Peyer's patch (tissue), 4 donors: ENCODE measurements at regions not wholly inside any gene's neighbourhood (a gene's known extent, or its start where the extent isn't known, plus 50 kb on each side); places are given as distances from the start of the nearest gene placed in this dataset.
"Not testable (repeated sequence)": the region's sequence is repeated elsewhere in the genome, so short reads cannot be mapped to it uniquely, and the experiment has no call there.

Source experiments
- DNase-seq, 3 donors: peaks; one replicate each; pipeline ENCODE4 v3.0.0-alpha.2; 2017 to 2019
- H3K27ac ChIP-seq, 4 donors: fragments of 200-600 bp; sonication (generic); one replicate each; pipeline ENCODE4 v1.5.1; 2016 to 2019
- H3K27me3 ChIP-seq, 2 donors: fragments of 200-600 bp; sonication (generic); one replicate each; pipeline ENCODE4 v1.5.1; 2019
- H3K36me3 ChIP-seq, 3 donors: fragments of 200-600 bp; sonication (generic); one replicate each; pipeline ENCODE4 v1.5.1; 2016 to 2019
- H3K4me1 ChIP-seq, 4 donors: fragments of 200-600 bp; sonication (generic); one replicate each; pipeline ENCODE4 v1.5.1; 2016 to 2019
- H3K4me3 ChIP-seq, 4 donors: fragments of 200-600 bp; sonication (generic); 1 replicate in 3 of 4; 2 replicates in 1 of 4; pipeline ENCODE4 v1.5.1; 2016 to 2019; ENCODE audit warnings: mild to moderate bottlenecking in 1 of 4
- H3K9me3 ChIP-seq, 4 donors: fragments of 200-600 bp; sonication (generic); one replicate each; pipeline ENCODE4 v1.5.1; 2016 to 2019; ENCODE audit warnings: mild to moderate bottlenecking in 1 of 4
- TF ChIP-seq, protein P1 (sequence below), 6 experiments: fragments of 450-650 bp in 4 of 6; fragments of 200-600 bp in 2 of 6; sonication (generic) in 1 of 6; IDR thresholded peaks; one replicate each; pipeline ENCODE4 v1.5.1; 2017 to 2019; ENCODE audit warnings: antibody characterized with exemption in 6 of 6, mild to moderate bottlenecking in 3 of 6, moderate library complexity in 1 of 6

DNA sequence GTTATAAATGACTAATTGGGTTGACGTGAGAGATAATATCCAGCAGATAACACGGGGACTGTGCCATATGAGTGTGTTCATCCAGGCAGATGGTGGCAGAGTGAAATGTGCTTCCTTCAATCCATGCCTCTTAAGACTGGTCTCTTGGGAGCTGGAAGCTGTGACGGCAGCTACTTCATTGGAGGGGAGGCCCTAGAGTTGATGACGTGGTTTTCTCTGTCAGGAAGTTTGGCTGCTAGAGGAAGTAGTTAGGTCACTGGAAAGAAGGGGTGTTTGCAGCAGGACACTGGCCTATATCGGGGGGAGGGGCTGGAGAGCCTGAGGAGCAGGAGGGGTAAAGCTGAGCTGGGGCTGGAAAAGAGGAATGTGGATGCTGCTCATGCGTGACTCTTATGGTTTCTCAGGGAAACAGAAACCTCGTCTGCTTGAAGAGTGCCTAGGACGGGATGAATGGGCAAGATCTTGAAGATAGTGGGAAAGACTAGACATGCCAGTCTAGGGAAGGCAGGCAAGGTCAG, 3051.6 kb downstream of the RPIA start:
- not testable (repeated sequence) for H3K27me3 ChIP-seq, H3K4me1 ChIP-seq, H3K4me3 ChIP-seq, DNase-seq, H3K9me3 ChIP-seq, H3K27ac ChIP-seq, H3K36me3 ChIP-seq

DNA sequence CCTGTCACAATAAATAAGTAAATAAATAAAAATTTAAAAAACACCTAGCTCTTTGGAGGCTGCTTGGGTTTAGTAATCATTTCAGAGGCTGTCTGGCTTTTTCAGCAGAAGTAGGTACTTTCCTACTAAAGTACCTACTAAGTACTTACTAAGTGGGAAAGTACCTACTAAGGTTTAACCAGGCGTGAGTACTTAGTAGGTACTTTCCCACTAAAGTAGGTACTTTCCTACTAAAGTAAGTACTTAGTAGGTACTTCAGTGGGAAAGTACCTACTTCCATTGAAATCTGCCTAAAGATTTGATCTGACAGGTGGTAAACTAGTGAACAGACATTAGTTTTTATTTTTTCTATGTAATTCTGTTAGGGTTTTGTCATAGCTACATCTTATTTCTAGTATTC, 3052.4 kb downstream of the RPIA start:
- not testable (repeated sequence) for H3K4me1 ChIP-seq, H3K27ac ChIP-seq, H3K36me3 ChIP-seq, H3K4me3 ChIP-seq, H3K27me3 ChIP-seq, DNase-seq, H3K9me3 ChIP-seq

DNA sequence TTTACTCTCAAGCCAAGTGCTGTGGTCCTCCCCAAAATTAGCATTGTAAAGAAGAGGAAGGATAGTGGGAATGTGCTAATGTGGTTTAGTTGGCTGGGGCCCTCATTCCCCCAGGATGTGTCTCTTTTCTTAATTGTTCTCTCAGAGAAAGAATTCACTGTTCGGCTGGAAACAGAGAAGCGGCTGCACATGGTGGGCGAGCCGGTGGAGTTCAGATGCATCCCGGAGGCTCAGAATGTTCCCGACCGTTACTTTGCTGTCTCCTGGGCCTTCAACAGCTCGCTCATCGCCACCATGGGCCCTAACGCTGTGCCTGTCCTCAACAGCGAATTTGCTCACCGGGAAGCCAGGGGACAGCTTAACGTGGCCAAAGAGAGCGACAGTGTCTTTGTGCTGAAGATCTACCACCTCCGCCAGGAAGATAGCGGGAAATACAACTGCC, 3053.2 kb downstream of the RPIA start:
- H3K4me1 ChIP-seq, H3K9me3 ChIP-seq, H3K36me3 ChIP-seq, H3K27ac ChIP-seq, H3K27me3 ChIP-seq, DNase-seq, H3K4me3 ChIP-seq: not testable (repeated sequence)

DNA sequence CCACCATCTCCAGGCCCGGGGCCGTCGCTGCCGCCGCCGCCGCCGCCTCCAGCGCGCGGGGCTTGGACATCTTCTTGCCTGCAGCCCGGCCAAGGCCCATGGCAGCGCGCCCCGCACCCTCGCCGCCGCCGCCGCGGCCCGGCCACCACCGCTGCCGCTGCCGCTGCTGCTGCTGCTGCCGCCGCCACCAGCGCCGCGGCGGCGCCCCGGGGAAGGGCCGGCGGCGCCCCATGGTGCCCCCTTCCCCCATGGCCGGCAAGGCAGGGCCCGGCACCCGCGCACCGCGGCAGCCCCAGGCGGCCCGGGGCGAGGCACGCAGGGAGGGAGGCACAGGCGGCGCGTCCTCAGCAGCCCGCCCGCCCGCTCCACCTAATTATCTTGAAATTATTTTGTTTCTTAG, 3057.4 kb downstream of the RPIA start:
- Histone ChIP-seq H3K27ac (no peak overlapping the region), H3K9me3 (no peaks in the 10 kb centered on the region), H3K27me3 (no peaks in the 10 kb centered on the region), H3K36me3 (no peaks in the 10 kb centered on the region), H3K4me1 (no peaks in the 10 kb centered on the region), H3K4me3 (no peak overlapping the region)
- TF ChIP-seq, protein P1, sequence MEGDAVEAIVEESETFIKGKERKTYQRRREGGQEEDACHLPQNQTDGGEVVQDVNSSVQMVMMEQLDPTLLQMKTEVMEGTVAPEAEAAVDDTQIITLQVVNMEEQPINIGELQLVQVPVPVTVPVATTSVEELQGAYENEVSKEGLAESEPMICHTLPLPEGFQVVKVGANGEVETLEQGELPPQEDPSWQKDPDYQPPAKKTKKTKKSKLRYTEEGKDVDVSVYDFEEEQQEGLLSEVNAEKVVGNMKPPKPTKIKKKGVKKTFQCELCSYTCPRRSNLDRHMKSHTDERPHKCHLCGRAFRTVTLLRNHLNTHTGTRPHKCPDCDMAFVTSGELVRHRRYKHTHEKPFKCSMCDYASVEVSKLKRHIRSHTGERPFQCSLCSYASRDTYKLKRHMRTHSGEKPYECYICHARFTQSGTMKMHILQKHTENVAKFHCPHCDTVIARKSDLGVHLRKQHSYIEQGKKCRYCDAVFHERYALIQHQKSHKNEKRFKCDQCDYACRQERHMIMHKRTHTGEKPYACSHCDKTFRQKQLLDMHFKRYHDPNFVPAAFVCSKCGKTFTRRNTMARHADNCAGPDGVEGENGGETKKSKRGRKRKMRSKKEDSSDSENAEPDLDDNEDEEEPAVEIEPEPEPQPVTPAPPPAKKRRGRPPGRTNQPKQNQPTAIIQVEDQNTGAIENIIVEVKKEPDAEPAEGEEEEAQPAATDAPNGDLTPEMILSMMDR (IDR thresholded peaks at IDR 0.05): no peak
- no peak for DNase-seq

DNA sequence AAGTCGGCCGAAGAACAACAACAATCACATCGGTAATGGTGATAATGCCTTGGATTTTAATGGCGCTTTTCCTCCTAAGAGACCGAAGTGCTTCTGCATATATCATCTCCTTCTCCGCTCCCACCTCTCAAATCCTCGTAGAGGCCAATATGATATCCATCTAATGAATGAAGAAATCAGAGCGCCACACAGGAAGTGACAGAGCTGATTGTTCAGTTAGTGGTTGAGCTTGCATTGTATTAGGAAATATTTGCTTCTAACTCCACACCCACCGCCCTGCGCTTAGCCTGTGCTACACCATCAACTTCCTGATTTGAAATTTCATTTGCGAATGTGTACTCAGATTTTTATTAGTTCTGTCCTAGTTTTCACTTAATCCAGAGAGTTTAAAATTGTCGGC, 3058.2 kb downstream of the RPIA start:
- H3K9me3 ChIP-seq, H3K27ac ChIP-seq, DNase-seq, H3K27me3 ChIP-seq, H3K4me1 ChIP-seq, H3K36me3 ChIP-seq, H3K4me3 ChIP-seq: not testable (repeated sequence)

DNA sequence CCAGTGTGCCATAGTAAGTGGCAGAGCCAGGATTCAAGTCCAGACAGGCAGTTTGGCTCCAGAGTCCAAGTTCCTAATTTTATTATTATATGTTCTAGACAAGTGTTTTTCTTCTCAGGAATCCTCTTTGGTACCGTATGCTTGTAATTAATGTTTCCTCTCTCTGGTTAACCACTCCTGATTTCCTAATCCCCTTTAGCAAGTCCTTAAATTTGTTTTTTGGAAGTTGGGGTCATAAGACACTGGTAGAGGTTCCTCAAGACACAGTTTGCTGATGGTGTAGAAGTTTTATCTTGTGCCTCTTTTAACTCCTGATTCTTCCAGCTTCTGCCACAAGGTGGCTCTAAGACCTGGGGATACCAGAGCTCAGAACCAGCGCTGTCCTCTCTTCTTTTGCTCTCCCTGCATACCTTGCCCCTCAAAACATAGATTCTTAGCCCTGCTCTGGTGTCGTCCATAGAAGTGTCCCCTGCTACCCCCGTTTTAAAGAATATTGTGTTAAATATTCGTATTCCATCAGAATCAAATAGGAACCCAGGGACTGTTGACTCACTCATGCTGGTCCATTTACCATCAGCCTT, 3068.0 kb downstream of the RPIA start:
- not testable (repeated sequence) for H3K4me3 ChIP-seq, DNase-seq, H3K36me3 ChIP-seq, H3K9me3 ChIP-seq, H3K27me3 ChIP-seq, H3K4me1 ChIP-seq, H3K27ac ChIP-seq
- TF ChIP-seq, protein P1 (IDR thresholded peaks at IDR 0.05): peak in 1 of 6 experiments; percentile 18

DNA sequence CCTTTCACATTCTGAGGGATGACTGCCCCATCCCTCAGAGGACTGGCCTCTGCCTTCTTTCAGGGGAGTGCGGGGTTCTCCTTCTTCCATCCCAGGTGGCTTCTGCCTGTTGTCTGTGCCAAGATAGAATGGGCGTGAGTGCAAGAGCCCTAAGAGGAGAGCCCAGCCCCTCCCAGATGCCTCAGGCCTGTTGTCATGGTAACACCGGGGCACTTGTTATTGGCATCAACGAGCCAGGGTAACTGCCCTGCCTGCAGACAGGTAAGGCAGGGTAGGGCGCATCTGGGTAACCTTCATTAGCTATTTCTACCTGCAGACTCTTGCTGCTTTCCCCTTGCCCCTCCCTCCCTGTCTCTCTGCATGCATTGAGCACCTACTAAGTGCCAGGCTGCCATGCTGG, 3069.2 kb downstream of the RPIA start:
- not testable (repeated sequence) for H3K36me3 ChIP-seq, H3K27me3 ChIP-seq, H3K4me1 ChIP-seq, H3K4me3 ChIP-seq, H3K9me3 ChIP-seq, DNase-seq, H3K27ac ChIP-seq

DNA sequence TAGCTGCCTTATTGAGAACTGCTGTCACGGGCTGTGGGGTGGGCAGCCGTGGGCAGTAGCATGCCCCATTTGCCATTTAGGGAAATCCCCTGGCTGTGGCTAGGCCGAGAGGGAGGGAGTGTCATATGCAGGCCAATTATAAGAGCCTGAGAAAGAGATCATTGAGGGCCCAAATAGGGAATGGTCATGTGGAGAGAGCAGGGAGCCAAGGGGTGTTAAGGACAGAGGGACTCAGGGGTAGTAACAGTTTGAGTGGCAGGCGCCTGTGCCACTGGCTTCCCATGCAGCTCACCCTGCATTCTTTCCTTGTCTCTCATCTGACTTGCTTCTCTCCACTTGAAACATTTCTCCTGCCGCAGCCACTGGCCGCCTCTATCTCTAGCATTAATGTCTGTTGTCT, 3070.8 kb downstream of the RPIA start:
- not testable (repeated sequence) for DNase-seq, H3K27ac ChIP-seq, H3K27me3 ChIP-seq, H3K4me1 ChIP-seq, H3K36me3 ChIP-seq, H3K9me3 ChIP-seq, H3K4me3 ChIP-seq

DNA sequence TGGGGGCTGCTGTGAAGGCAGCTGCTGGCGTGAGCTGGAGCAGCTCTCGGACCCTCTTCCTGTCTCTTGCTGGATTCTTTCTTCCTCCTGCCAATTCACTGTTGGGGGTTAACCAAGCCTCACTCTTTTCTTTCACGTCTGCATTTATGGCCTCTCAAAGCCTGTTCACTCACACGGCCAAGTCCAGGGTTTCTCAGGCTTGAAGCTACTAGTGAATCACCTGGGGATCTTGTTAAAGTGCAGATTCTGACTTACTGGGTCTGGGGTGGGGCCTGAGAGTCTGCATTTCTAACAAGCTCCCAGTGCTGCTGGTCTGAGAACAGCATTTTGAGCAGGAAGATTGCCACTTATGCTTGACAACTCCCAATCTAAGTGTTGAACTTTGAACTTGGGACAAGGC, 3072.2 kb downstream of the RPIA start:
- not testable (repeated sequence) for H3K36me3 ChIP-seq, H3K27ac ChIP-seq, H3K4me1 ChIP-seq, DNase-seq, H3K27me3 ChIP-seq, H3K4me3 ChIP-seq, H3K9me3 ChIP-seq

DNA sequence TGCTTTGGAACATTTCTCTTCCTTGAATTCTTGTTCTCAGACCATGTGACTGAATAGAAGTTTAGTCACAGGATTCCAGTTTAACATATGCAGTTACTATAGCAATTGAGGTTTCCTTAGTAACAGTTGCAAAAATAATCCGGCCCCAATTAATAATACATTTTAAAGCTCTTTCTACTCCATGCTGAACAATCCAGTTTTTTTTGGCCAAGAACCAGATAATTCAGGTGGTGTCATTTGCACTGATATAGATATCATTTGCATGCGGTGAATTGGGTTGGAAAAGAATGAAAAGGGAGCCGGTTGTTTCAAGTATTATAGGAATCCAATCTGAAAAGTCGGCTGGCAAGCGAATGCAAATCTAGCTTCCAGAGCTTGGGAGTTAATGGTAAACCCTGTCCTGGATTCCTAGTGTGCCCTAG, 3073.1 kb downstream of the RPIA start:
- not testable (repeated sequence) for H3K27me3 ChIP-seq, DNase-seq, H3K4me3 ChIP-seq, H3K4me1 ChIP-seq, H3K27ac ChIP-seq, H3K36me3 ChIP-seq, H3K9me3 ChIP-seq

DNA sequence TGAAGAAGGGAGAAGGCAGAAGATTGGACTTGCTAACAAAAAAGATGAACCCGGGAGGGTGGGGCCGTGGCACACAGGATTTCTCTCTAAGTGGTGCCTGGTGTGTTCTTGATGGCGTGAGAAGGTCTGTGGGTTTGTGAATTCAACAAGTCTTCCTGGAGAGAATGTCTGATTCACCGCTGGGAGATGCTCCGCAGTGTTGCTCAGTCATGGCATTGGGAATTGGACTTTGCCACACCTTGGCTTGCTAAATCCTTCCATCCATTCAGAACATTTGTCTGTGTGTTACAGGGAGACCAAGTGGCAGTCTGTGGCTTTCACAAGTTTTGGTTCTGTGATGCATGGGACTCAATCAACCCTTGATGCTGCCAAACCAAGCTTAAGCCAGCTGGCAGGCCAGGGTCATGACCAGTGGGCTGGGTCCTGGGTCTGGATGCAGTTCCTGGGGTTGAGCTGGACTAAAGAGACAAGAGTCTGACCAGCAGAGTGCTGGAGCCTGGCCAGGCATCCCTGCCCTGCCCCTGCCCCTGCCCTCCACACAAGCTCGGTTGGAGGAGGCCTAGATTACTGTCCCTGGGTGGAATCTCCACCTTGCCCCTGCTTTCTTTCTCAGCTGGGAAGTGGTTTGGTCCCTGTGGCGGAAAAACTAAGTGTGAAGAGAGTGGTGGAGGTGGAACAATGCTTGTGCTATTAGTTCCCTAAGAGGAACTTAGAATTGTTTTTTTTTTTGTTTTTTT, 3073.7 kb downstream of the RPIA start:
- not testable (repeated sequence) for DNase-seq, H3K9me3 ChIP-seq, H3K36me3 ChIP-seq, H3K27ac ChIP-seq, H3K4me1 ChIP-seq, H3K4me3 ChIP-seq, H3K27me3 ChIP-seq
